WTC11 (cell line): ENCODE measurements at regions not wholly inside any gene's neighbourhood (a gene's known extent, or its start where the extent isn't known, plus 50 kb on each side); places are given as distances from the start of the nearest gene placed in this dataset.
"Not testable (repeated sequence)": the region's sequence is repeated elsewhere in the genome, so short reads cannot be mapped to it uniquely, and the experiment has no call there.

ENCODE experiments used
- TF ChIP-seq, protein P1 (sequence below): sonication (generic); formaldehyde crosslinking; IDR thresholded peaks from 2 replicates; pipeline ENCODE4 v1.8.0; 2022; ENCODE audit warnings: mild to moderate bottlenecking, missing genetic modification reagents
- TF ChIP-seq, protein P2 (sequence below): fragments of 200-600 bp; IDR thresholded peaks from 2 replicates; pipeline ENCODE4 v1.8.0; 2022; ENCODE audit warnings: antibody characterized with exemption

- TF ChIP-seq, protein P1, sequence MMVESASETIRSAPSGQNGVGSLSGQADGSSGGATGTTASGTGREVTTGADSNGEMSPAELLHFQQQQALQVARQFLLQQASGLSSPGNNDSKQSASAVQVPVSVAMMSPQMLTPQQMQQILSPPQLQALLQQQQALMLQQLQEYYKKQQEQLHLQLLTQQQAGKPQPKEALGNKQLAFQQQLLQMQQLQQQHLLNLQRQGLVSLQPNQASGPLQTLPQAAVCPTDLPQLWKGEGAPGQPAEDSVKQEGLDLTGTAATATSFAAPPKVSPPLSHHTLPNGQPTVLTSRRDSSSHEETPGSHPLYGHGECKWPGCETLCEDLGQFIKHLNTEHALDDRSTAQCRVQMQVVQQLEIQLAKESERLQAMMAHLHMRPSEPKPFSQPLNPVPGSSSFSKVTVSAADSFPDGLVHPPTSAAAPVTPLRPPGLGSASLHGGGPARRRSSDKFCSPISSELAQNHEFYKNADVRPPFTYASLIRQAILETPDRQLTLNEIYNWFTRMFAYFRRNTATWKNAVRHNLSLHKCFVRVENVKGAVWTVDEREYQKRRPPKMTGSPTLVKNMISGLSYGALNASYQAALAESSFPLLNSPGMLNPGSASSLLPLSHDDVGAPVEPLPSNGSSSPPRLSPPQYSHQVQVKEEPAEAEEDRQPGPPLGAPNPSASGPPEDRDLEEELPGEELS (CRISPR knock-in tag) = not testable (repeated sequence)
- TF ChIP-seq, protein P2, sequence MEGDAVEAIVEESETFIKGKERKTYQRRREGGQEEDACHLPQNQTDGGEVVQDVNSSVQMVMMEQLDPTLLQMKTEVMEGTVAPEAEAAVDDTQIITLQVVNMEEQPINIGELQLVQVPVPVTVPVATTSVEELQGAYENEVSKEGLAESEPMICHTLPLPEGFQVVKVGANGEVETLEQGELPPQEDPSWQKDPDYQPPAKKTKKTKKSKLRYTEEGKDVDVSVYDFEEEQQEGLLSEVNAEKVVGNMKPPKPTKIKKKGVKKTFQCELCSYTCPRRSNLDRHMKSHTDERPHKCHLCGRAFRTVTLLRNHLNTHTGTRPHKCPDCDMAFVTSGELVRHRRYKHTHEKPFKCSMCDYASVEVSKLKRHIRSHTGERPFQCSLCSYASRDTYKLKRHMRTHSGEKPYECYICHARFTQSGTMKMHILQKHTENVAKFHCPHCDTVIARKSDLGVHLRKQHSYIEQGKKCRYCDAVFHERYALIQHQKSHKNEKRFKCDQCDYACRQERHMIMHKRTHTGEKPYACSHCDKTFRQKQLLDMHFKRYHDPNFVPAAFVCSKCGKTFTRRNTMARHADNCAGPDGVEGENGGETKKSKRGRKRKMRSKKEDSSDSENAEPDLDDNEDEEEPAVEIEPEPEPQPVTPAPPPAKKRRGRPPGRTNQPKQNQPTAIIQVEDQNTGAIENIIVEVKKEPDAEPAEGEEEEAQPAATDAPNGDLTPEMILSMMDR = not testable (repeated sequence)
These were observed 760.8 kb upstream of the DEFB115 start for GRCh38 chr20:30496656-30497055.
